ENCODE measurements at regions not wholly inside any gene's neighbourhood (a gene's known extent, or its start where the extent isn't known, plus 50 kb on each side); places are given as distances from the start of the nearest gene placed in this dataset.

DNA sequence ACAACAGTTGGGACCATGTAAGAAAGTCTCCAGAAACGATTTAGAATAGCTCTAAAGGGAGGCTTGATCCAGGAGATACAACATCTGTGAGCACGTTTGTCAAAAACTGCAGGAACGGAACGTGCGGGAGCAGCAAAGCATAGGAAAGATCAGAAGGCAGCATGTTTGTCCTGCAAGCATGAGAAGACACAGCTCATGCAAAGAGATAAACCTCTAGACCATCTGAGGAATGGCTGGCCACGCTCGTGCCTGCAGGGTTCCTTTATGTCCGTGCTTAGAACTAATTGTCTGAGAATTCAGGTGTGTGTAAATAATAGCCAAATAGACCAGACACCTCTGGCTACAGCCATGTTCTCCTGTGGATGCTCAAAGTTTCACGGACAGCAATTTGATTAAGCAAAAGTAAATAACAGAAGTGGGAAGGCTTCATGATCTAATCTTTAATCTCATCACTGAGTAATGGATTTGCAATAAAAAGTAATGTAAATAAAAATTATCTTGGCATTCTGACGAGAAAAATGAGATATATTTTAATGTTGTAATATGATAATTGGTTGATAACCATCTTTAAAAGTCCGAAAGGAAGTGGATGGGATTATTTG, 534.8 kb upstream of the CDH7 start:
- TF ChIP-seq, protein P1, sequence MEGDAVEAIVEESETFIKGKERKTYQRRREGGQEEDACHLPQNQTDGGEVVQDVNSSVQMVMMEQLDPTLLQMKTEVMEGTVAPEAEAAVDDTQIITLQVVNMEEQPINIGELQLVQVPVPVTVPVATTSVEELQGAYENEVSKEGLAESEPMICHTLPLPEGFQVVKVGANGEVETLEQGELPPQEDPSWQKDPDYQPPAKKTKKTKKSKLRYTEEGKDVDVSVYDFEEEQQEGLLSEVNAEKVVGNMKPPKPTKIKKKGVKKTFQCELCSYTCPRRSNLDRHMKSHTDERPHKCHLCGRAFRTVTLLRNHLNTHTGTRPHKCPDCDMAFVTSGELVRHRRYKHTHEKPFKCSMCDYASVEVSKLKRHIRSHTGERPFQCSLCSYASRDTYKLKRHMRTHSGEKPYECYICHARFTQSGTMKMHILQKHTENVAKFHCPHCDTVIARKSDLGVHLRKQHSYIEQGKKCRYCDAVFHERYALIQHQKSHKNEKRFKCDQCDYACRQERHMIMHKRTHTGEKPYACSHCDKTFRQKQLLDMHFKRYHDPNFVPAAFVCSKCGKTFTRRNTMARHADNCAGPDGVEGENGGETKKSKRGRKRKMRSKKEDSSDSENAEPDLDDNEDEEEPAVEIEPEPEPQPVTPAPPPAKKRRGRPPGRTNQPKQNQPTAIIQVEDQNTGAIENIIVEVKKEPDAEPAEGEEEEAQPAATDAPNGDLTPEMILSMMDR (conservative IDR thresholded peaks at IDR 0.05; ENCODE audit: low read length): no peak
- no peak for TF ChIP-seq EZH2phosphoT487 (IDR thresholded peaks at IDR 0.05; ENCODE audit: borderline replicate concordance, low read depth, low read length)
- CTCF ChIA-PET (ENCODE audit: unreplicated experiment): no interaction called here
- Histone ChIP-seq H3K4me3 (ENCODE audit: low read depth, low read length, poor library complexity, severe bottlenecking) (no peak overlapping the region), H3K9me2 (ENCODE audit: insufficient read depth, low read length) (no peaks in the 10 kb centered on the region), H4K20me1 (ENCODE audit: insufficient read depth, low read length) (no peaks in the 10 kb centered on the region), H3K36me3 (ENCODE audit: insufficient read depth, low read length) (no peaks in the 10 kb centered on the region), H3K79me2 (ENCODE audit: insufficient read depth, low read depth, low read length) (no peaks in the 10 kb centered on the region), H2AFZ (ENCODE audit: low read length) (no peak overlapping the region), H3K4me2 (ENCODE audit: low read length) (no peak overlapping the region), H3K9me3 (ENCODE audit: low read length) (no peaks in the 10 kb centered on the region), H3K4me1 (ENCODE audit: insufficient read depth, low read length, poor library complexity, severe bottlenecking) (no peaks in the 10 kb centered on the region), H3K27ac (ENCODE audit: low read depth, low read length, poor library complexity, severe bottlenecking) (no peak overlapping the region)
- no TSS peak for BruUV-seq (replicated peaks)
- POLR2A ChIA-PET: no interaction called here
- no peak for DNase-seq (ENCODE audit: low spot score)
- intact Hi-C loops (cut with micrococcal nuclease; ENCODE audit: unreplicated experiment): no loop called here

DNA sequence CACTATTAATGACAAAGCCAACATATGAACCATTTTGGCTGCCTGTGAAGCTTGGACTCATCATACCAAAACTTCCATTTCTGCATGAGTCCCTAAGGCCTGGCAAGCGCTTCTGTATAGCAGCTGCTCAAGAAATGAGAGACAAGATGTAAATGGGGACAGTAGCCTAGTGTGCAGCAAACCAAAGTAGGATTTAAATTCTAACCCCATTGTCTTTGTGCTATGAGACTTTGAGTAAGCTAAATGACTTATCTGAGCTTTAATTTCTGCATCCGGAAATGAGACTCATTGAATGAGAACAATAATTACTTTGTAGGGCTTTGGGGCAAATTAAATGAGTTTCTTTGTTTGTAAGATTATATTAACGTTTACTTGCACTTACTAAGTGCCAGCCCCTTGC, 536.4 kb upstream of the CDH7 start:
- no peaks in the 10 kb centered on the region for H3K79me2 ChIP-seq (ENCODE audit: insufficient read depth, low read depth, low read length)
- no peaks in the 10 kb centered on the region for H4K20me1 ChIP-seq (ENCODE audit: insufficient read depth, low read length)
- no peak overlapping the region for H2AFZ ChIP-seq (ENCODE audit: low read length)
- H3K9me3 ChIP-seq (ENCODE audit: low read length): no peaks in the 10 kb centered on the region
- intact Hi-C loops (cut with micrococcal nuclease; ENCODE audit: unreplicated experiment): no loop called here
- H3K4me2 ChIP-seq (ENCODE audit: low read length): no peak overlapping the region
- no peak for TF ChIP-seq EZH2phosphoT487 (IDR thresholded peaks at IDR 0.05; ENCODE audit: borderline replicate concordance, low read depth, low read length)
- TF ChIP-seq, protein P1 (conservative IDR thresholded peaks at IDR 0.05; ENCODE audit: low read length): no peak
- no peaks in the 10 kb centered on the region for H3K4me1 ChIP-seq (ENCODE audit: insufficient read depth, low read length, poor library complexity, severe bottlenecking)
- no peak for DNase-seq (ENCODE audit: low spot score)
- POLR2A ChIA-PET: no interaction called here
- H3K27ac ChIP-seq (ENCODE audit: low read depth, low read length, poor library complexity, severe bottlenecking): no peak overlapping the region
- CTCF ChIA-PET (ENCODE audit: unreplicated experiment): no interaction called here
- BruUV-seq (replicated peaks): no TSS peak
- H3K4me3 ChIP-seq (ENCODE audit: low read depth, low read length, poor library complexity, severe bottlenecking): no peak overlapping the region
- H3K9me2 ChIP-seq (ENCODE audit: insufficient read depth, low read length): no peaks in the 10 kb centered on the region
- no peaks in the 10 kb centered on the region for H3K36me3 ChIP-seq (ENCODE audit: insufficient read depth, low read length)

DNA sequence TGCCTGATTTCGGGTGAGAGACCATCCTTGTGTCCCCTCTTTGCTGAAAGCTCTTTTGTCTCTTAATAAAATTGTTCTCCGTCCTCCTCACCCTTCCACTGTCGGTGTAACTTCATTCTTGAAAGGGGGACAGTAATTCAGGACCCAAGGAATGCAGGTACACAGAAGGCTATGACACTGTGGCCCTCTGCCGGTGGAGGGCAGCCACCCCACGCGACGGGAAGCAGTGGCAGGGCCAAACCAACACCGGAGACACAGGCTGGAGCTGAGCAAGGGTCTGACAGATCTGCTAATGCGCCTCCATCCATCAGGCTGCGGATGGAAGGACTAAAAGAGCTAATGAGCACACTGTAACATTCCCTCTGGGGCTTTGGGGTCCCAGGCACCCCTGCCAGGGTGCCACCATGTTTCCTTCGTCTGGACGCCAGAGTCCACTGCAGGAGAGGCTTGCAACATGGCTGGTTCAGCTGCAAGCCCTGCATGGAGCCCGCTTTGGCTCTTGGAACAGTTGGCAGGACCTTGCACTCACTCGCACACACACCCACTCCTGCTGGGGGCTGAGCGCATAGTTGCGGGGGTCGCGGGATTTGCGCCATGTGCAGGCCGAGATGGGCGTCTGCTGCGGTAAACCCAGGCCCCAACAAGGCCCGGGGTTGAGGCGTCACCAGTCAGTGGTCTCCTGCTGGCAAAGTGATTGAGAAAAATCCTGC, 544.1 kb upstream of the CDH7 start:
- no peak for DNase-seq (ENCODE audit: low spot score)
- H3K9me2 ChIP-seq (ENCODE audit: insufficient read depth, low read length): no peaks in the 10 kb centered on the region
- no peak overlapping the region for H3K4me2 ChIP-seq (ENCODE audit: low read length)
- H3K4me3 ChIP-seq (ENCODE audit: low read depth, low read length, poor library complexity, severe bottlenecking): no peak overlapping the region
- ChIA-PET CTCF (ENCODE audit: unreplicated experiment) (no interaction called here), POLR2A (no interaction called here)
- no peaks in the 10 kb centered on the region for H3K9me3 ChIP-seq (ENCODE audit: low read length)
- no peaks in the 10 kb centered on the region for H3K4me1 ChIP-seq (ENCODE audit: insufficient read depth, low read length, poor library complexity, severe bottlenecking)
- intact Hi-C loops (cut with micrococcal nuclease; ENCODE audit: unreplicated experiment): no loop called here
- H3K79me2 ChIP-seq (ENCODE audit: insufficient read depth, low read depth, low read length): no peaks in the 10 kb centered on the region
- no peak for TF ChIP-seq EZH2phosphoT487 (IDR thresholded peaks at IDR 0.05; ENCODE audit: borderline replicate concordance, low read depth, low read length)
- TF ChIP-seq, protein P1 (conservative IDR thresholded peaks at IDR 0.05; ENCODE audit: low read length): peak; percentile 36; the same call in 1 of the 2 replicates
- no TSS peak for BruUV-seq (replicated peaks)
- H4K20me1 ChIP-seq (ENCODE audit: insufficient read depth, low read length): no peaks in the 10 kb centered on the region
- H3K27ac ChIP-seq (ENCODE audit: low read depth, low read length, poor library complexity, severe bottlenecking): no peak overlapping the region
- no peak overlapping the region for H2AFZ ChIP-seq (ENCODE audit: low read length)
- no peaks in the 10 kb centered on the region for H3K36me3 ChIP-seq (ENCODE audit: insufficient read depth, low read length)
